GM12872 (cell line): ENCODE measurements at regions not wholly inside any gene's neighbourhood (a gene's known extent, or its start where the extent isn't known, plus 50 kb on each side); places are given as distances from the start of the nearest gene placed in this dataset.

Source experiments
- CTCF ChIP-seq: IDR thresholded peaks from 3 replicates; pipeline ENCODE4 v1.5.1; 2011; ENCODE audit warnings: low read depth, mild to moderate bottlenecking, low read length, moderate library complexity; ENCODE audit not compliant: insufficient read depth

- TF ChIP-seq CTCF, result no peak
These were observed 244.7 kb downstream of the IRF8 start for GRCh38 chr16:86143666-86144065.

GRCh38 chr16:86145669-86146068 is 246.7 kb downstream of the IRF8 start:
- no peak for TF ChIP-seq CTCF

- no peak for TF ChIP-seq CTCF
These were observed 251.8 kb downstream of the IRF8 start for GRCh38 chr16:86150641-86151238.

- TF ChIP-seq CTCF, result no peak
These were observed 252.4 kb downstream of the IRF8 start for GRCh38 chr16:86151239-86151851.

GRCh38 chr16:86156155-86156554 is 257.2 kb downstream of the IRF8 start:
- no peak for TF ChIP-seq CTCF

- TF ChIP-seq CTCF, result no peak
These were observed 258.8 kb downstream of the IRF8 start for GRCh38 chr16:86157616-86158247.

GRCh38 chr16:86158688-86159360 is 259.9 kb downstream of the IRF8 start:
- no peak for TF ChIP-seq CTCF
